ENCODE measurements at regions not wholly inside any gene's neighbourhood (a gene's known extent, or its start where the extent isn't known, plus 50 kb on each side); places are given as distances from the start of the nearest gene placed in this dataset.
"Not testable (repeated sequence)": the region's sequence is repeated elsewhere in the genome, so short reads cannot be mapped to it uniquely, and the experiment has no call there.

- DNase-seq (ENCODE audit: low read depth): no peak
These were observed 336.6 kb downstream of the PREX1 start for GRCh38 chr20:48490961-48491831.

- DNase-seq (ENCODE audit: low read depth): not testable (repeated sequence)
These were observed 337.5 kb downstream of the PREX1 start for GRCh38 chr20:48490341-48490740.

GRCh38 chr20:48489656-48490055 lies 338.1 kb downstream of the PREX1 start:
- DNase-seq (ENCODE audit: low read depth): no peak

GRCh38 chr20:48489046-48489463 lies 338.7 kb downstream of the PREX1 start:
- DNase-seq (ENCODE audit: low read depth): no peak

- not testable (repeated sequence) for DNase-seq (ENCODE audit: low read depth)
These were observed 339.3 kb downstream of the PREX1 start for GRCh38 chr20:48488334-48489034.

- DNase-seq (ENCODE audit: low read depth): no peak
These were observed 341.7 kb downstream of the PREX1 start for GRCh38 chr20:48486065-48486464.

GRCh38 chr20:48485153-48485552 lies 342.6 kb downstream of the PREX1 start:
- not testable (repeated sequence) for DNase-seq (ENCODE audit: low read depth)

GRCh38 chr20:48483334-48484066 lies 344.3 kb downstream of the PREX1 start:
- no peak for DNase-seq (ENCODE audit: low read depth)

- DNase-seq (ENCODE audit: low read depth): no peak
These were observed 345.0 kb downstream of the PREX1 start for GRCh38 chr20:48482790-48483189.

- DNase-seq (ENCODE audit: low read depth): no peak
These were observed 347.5 kb downstream of the PREX1 start for GRCh38 chr20:48480216-48480772.

- DNase-seq (ENCODE audit: low read depth): no peak
These were observed 348.8 kb downstream of the PREX1 start for GRCh38 chr20:48478806-48479585.

- DNase-seq (ENCODE audit: low read depth): no peak
These were observed 349.4 kb downstream of the PREX1 start for GRCh38 chr20:48478370-48478769.

- DNase-seq (ENCODE audit: low read depth): no peak
These were observed 350.9 kb downstream of the PREX1 start for GRCh38 chr20:48476854-48477253.

GRCh38 chr20:48474022-48474421 lies 353.8 kb downstream of the PREX1 start:
- DNase-seq (ENCODE audit: low read depth): no peak

GRCh38 chr20:48471759-48472408 lies 355.9 kb downstream of the PREX1 start:
- DNase-seq (ENCODE audit: low read depth): peak; percentile 4

GRCh38 chr20:48471176-48471575 lies 356.6 kb downstream of the PREX1 start:
- DNase-seq (ENCODE audit: low read depth): no peak

- no peak for DNase-seq (ENCODE audit: low read depth)
These were observed 357.7 kb downstream of the PREX1 start for GRCh38 chr20:48470141-48470540.

GRCh38 chr20:48469026-48469425 lies 358.8 kb downstream of the PREX1 start:
- DNase-seq (ENCODE audit: low read depth): no peak

- DNase-seq (ENCODE audit: low read depth): no peak
These were observed 359.2 kb downstream of the PREX1 start for GRCh38 chr20:48468571-48468970.

GRCh38 chr20:48467622-48468021 lies 360.2 kb downstream of the PREX1 start:
- DNase-seq (ENCODE audit: low read depth): peak; percentile 11

GRCh38 chr20:48465271-48465670 lies 362.5 kb downstream of the PREX1 start:
- DNase-seq (ENCODE audit: low read depth): no peak
